ENCODE measurements at regions not wholly inside any gene's neighbourhood (a gene's known extent, or its start where the extent isn't known, plus 50 kb on each side); places are given as distances from the start of the nearest gene placed in this dataset.

- Histone ChIP-seq H4K91ac (ENCODE audit: insufficient read length, low read depth, low read length) (no peak overlapping the region), H3K27ac (ENCODE audit: insufficient read length, low read depth, low read length) (no peak overlapping the region), H3K4me1 (ENCODE audit: insufficient read depth, low read length) (no peaks in the 10 kb centered on the region), H2AK5ac (ENCODE audit: insufficient read length, low read length) (no peak overlapping the region), H3K79me2 (ENCODE audit: insufficient read depth, low read length) (no peaks in the 10 kb centered on the region), H3K27me3 (ENCODE audit: insufficient read depth, low read length) (no peaks in the 10 kb centered on the region), H3K9ac (ENCODE audit: extremely low read depth, insufficient read length, low read length) (no peak overlapping the region), H4K8ac (replicated peaks; ENCODE audit: insufficient read length, low read depth, low read length) (no peak overlapping the region), H2BK5ac (ENCODE audit: insufficient read length, low read length) (no peak overlapping the region), H3K56ac (ENCODE audit: insufficient read length, low read depth, low read length) (no peak overlapping the region), H3K9me3 (ENCODE audit: control insufficient read depth, low read depth, low read length) (no peaks in the 10 kb centered on the region), H3K18ac (ENCODE audit: insufficient read length, low read depth, low read length) (no peak overlapping the region), H3T11ph (ENCODE audit: low read length) (no peak overlapping the region), H3K4me2 (ENCODE audit: insufficient read depth, insufficient read length, low read length) (no peak overlapping the region), H3K23ac (ENCODE audit: insufficient read length, low read depth, low read length) (no peak overlapping the region), H2BK20ac (ENCODE audit: low read depth, low read length, poor library complexity, severe bottlenecking) (no peak overlapping the region), H4K20me1 (ENCODE audit: control insufficient read depth, insufficient read depth, insufficient read length) (no peaks in the 10 kb centered on the region), H2BK12ac (ENCODE audit: insufficient read length, low read depth, low read length) (no peak overlapping the region), H2AFZ (ENCODE audit: low read length) (no peak overlapping the region), H3K23me2 (ENCODE audit: insufficient read length, low read depth, low read length, poor library complexity, severe bottlenecking) (no peaks in the 10 kb centered on the region), H2BK120ac (ENCODE audit: low read depth, low read length, poor library complexity, severe bottlenecking) (no peak overlapping the region), H3K4ac (ENCODE audit: low read depth, low read length) (no peak overlapping the region), H3K14ac (ENCODE audit: insufficient read depth, low read length) (no peak overlapping the region), H3K79me1 (ENCODE audit: insufficient read depth, low read depth, low read length, poor library complexity, severe bottlenecking) (no peaks in the 10 kb centered on the region), H2BK15ac (ENCODE audit: low read depth, low read length) (no peak overlapping the region), H4K5ac (ENCODE audit: insufficient read length, low read depth, low read length) (no peak overlapping the region)
- Mint-ChIP-seq H3K4me3 (no peak overlapping the region), H3K36me3 (ENCODE audit: insufficient read depth in 1 of 3, low read depth in 3 of 3) (no peaks in the 10 kb centered on the region), H3K4me1 (peaks cover 0 to 2% of the 10 kb centered on the region in 2 experiments; a peak in 2 of 4 replicates), H3K9me3 (no peaks in the 10 kb centered on the region), H3K27ac (no peak overlapping the region), H3K27me3 (ENCODE audit: low read depth) (no peaks in the 10 kb centered on the region)
- no peak for DNase-seq
- no peak for TF ChIP-seq CTCF (conservative IDR thresholded peaks at IDR 0.05)
- WGBS (ENCODE audit: extremely low coverage, insufficient read length, low lambda C conversion rate) = no CpG with 5 or more reads among the region's 4 CpGs
Observed at GRCh38 chr17:59504821-59505220, 60.6 kb upstream of the DHX40 start.
